Esophagus (tissue), 2 donors: ENCODE measurements at regions not wholly inside any gene's neighbourhood (a gene's known extent, or its start where the extent isn't known, plus 50 kb on each side); places are given as distances from the start of the nearest gene placed in this dataset.

ENCODE experiments used
- H3K27ac ChIP-seq, 2 donors: one replicate each; pipeline ENCODE4 v1.5.1; 2013; ENCODE audit warnings: low read depth in 2 of 2, mild to moderate bottlenecking in 2 of 2, inconsistent platforms in 1 of 2, low read length in 1 of 2, moderate library complexity in 1 of 2
- H3K27me3 ChIP-seq, 2 donors: one replicate each; pipeline ENCODE4 v1.6.1; 2013; ENCODE audit warnings: low read length in 2 of 2, control low read depth in 1 of 2, mild to moderate bottlenecking in 1 of 2; ENCODE audit not compliant: insufficient read depth in 2 of 2, control insufficient read depth in 1 of 2
- H3K36me3 ChIP-seq, 2 donors: one replicate each; pipeline ENCODE4 v1.6.1; 2013; ENCODE audit warnings: low read length in 1 of 2; ENCODE audit not compliant: control insufficient read depth in 2 of 2, insufficient read depth in 2 of 2
- H3K4me1 ChIP-seq, 2 donors: one replicate each; pipeline ENCODE4 v1.6.1; 2013; ENCODE audit warnings: low read length in 1 of 2; ENCODE audit not compliant: control insufficient read depth in 2 of 2, insufficient read depth in 2 of 2
- H3K4me3 ChIP-seq, 2 donors: one replicate each; pipeline ENCODE4 v1.5.1; 2013; ENCODE audit warnings: low read length in 2 of 2, mild to moderate bottlenecking in 2 of 2, low read depth in 1 of 2, moderate library complexity in 1 of 2
- H3K9me3 ChIP-seq, 2 donors: one replicate each; pipeline ENCODE4 v1.6.1; 2013; ENCODE audit warnings: mild to moderate bottlenecking in 2 of 2, low read depth in 1 of 2, low read length in 1 of 2, moderate library complexity in 1 of 2; ENCODE audit not compliant: control insufficient read depth in 2 of 2, insufficient read depth in 1 of 2
- WGBS, 2 donors: extraction: QIAGEN DNeasy Blood & Tissue Kit; methylation state at CpG; one replicate each; pipeline ENCODE4 v1.1.7; 2013; 5-methylcytosine and 5-hydroxymethylcytosine counted together
- donor health status: healthy with polysubstance abuse.
- donor health status: Bipolar disorder and iron deficiency.

DNA sequence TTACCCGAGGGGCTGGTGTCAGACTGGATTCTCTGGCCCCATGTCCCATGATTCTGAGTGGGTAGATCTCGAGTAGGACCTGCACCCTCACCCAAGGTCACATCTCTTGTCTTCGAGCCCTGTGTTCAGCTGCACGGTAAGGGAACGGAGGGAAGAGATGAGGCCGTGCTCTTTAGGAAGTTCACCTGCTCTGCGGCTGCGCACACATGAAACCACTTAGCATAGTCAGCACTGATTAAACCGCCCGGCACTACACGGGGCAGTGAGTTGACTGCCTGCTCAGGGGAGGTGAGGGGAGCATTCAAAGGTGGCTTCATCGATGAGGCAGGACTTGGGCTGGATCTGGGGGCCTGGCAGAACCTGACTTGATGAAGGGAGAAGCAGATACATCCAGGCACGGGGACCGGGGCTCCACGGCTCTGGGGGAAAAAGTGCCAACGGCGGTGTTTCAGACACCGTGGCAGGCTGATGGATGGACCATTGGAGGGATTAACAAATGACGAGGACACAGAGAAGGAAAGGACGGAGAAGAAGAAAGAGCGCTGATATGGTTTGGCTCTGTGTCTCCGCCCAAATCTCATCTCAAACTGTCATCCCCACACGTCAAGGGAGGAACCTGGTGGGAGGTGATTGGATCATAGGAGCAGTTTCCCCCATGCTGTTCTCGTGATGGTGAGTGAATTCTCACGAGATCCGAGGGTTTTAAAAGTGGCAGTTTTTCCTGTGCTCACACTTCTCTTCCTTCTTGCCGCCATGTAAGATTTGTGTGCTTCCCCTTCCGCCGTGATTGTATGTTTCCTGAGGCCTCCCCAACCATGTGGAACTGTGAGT, 248.6 kb downstream of the CYP26B1 start:
- Histone ChIP-seq H3K4me3 (no peak overlapping the region), H3K36me3 (no peaks in the 10 kb centered on the region), H3K9me3 (peaks cover 0 to 2% of the 10 kb centered on the region in 2 donors), H3K27me3 (peaks cover 0 to 2% of the 10 kb centered on the region in 2 donors), H3K27ac (no peak overlapping the region), H3K4me1 (no peaks in the 10 kb centered on the region)
- WGBS, 2 donors = 79 to 83% methylated on average over 29 of the region's 29 CpGs

GRCh38 chr2:71898375-71898774, 249.3 kb downstream of the CYP26B1 start:
- no peak overlapping the region for H3K27ac ChIP-seq
- H3K36me3 ChIP-seq = no peaks in the 10 kb centered on the region
- 91 to 93% methylated on average over 9 of the region's 9 CpGs for WGBS, 2 donors

GRCh38 chr2:71897836-71898235, 249.8 kb downstream of the CYP26B1 start:
- H3K4me1 ChIP-seq = no peaks in the 10 kb centered on the region
- no peaks in the 10 kb centered on the region for H3K36me3 ChIP-seq
- 81 to 84% methylated on average over 7 of the region's 7 CpGs for WGBS, 2 donors

More at GRCh38 chr2:71898375-71898774, 249.3 kb downstream of the CYP26B1 start:
- H3K27me3 ChIP-seq = peaks cover 0 to 2% of the 10 kb centered on the region in 2 donors
- peaks cover 0 to 2% of the 10 kb centered on the region in 2 donors for H3K9me3 ChIP-seq
- H3K4me3 ChIP-seq = no peak overlapping the region
- H3K4me1 ChIP-seq = no peaks in the 10 kb centered on the region

DNA sequence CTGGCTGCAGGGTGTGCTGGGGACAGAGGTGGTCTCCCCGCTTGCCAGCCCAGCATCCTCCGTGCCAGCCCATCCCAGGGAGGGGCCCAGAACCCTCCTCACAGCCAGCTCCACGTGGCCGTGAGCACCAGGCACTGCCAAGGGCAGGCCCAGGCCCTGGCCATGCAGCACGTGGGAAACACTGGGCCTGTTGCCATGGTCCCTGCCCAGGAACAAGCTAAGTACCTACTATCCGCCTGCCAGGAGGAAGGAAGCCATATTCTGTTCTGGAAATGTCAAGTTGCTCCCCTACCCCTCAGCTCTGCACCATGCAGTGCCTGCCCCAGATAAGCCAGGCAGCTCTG, 250.6 kb downstream of the CYP26B1 start:
- Histone ChIP-seq H3K36me3 (no peaks in the 10 kb centered on the region), H3K4me3 (no peak overlapping the region), H3K27ac (no peak overlapping the region), H3K4me1 (no peaks in the 10 kb centered on the region), H3K9me3 (peaks cover 0 to 2% of the 10 kb centered on the region in 2 donors), H3K27me3 (peaks cover 0 to 2% of the 10 kb centered on the region in 2 donors)
- 55 to 58% methylated on average over 5 to 6 of the region's 6 CpGs for WGBS, 2 donors

More at GRCh38 chr2:71897836-71898235, 249.8 kb downstream of the CYP26B1 start:
- Histone ChIP-seq H3K27me3 (peaks cover 0 to 2% of the 10 kb centered on the region in 2 donors), H3K27ac (no peak overlapping the region), H3K9me3 (peaks cover 0 to 2% of the 10 kb centered on the region in 2 donors), H3K4me3 (no peak overlapping the region)

GRCh38 chr2:71896385-71897136, 251.1 kb downstream of the CYP26B1 start:
- H3K9me3 ChIP-seq = peaks cover 0 to 2% of the 10 kb centered on the region in 2 donors
- no peak overlapping the region for H3K27ac ChIP-seq
- no peaks in the 10 kb centered on the region for H3K36me3 ChIP-seq
- 71 to 74% methylated on average over 9 of the region's 9 CpGs for WGBS, 2 donors
- H3K27me3 ChIP-seq = peaks cover 0 to 2% of the 10 kb centered on the region in 2 donors
- no peaks in the 10 kb centered on the region for H3K4me1 ChIP-seq
- no peak overlapping the region for H3K4me3 ChIP-seq

GRCh38 chr2:71895320-71896161, 252.1 kb downstream of the CYP26B1 start:
- no peaks in the 10 kb centered on the region for H3K36me3 ChIP-seq
- H3K4me3 ChIP-seq = no peak overlapping the region
- H3K27ac ChIP-seq = no peak overlapping the region
- no peaks in the 10 kb centered on the region for H3K9me3 ChIP-seq
- WGBS, 2 donors = 78 to 84% methylated on average over 10 of the region's 10 CpGs
- no peaks in the 10 kb centered on the region for H3K4me1 ChIP-seq
- H3K27me3 ChIP-seq = no peaks in the 10 kb centered on the region

DNA sequence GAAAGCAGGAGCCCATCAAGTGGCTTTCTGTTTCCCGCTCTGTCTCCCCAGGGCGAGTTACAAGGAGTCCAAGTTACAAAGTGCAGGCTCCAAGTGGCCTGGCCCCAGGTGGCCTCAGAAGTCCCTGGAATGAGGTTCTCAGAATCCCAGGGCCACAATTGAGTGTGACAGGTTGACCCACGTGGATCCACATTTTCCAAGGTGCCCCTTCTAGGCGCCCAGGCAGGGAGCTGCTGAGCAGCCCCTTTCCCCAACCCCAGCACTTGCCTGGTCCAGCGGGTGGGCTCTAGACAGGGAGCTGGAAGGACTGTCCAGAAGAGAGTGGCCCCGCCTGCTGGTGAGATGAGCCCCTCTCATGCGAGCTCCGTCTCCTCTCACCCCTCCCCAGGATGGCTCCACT, 253.4 kb downstream of the CYP26B1 start:
- no peak overlapping the region for H3K27ac ChIP-seq
- H3K4me3 ChIP-seq = no peak overlapping the region
- H3K4me1 ChIP-seq = no peaks in the 10 kb centered on the region
- no peaks in the 10 kb centered on the region for H3K9me3 ChIP-seq
- H3K36me3 ChIP-seq = no peaks in the 10 kb centered on the region
- H3K27me3 ChIP-seq = no peaks in the 10 kb centered on the region
- WGBS, 2 donors = 74 to 82% methylated on average over 8 of the region's 8 CpGs

GRCh38 chr2:71893646-71894045, 254.0 kb downstream of the CYP26B1 start:
- no peaks in the 10 kb centered on the region for H3K9me3 ChIP-seq
- no peak overlapping the region for H3K4me3 ChIP-seq
- no peak overlapping the region for H3K27ac ChIP-seq
- H3K4me1 ChIP-seq = no peaks in the 10 kb centered on the region
- H3K27me3 ChIP-seq = no peaks in the 10 kb centered on the region
- WGBS, 2 donors = 62 to 68% methylated on average over 13 of the region's 13 CpGs
- H3K36me3 ChIP-seq = no peaks in the 10 kb centered on the region

DNA sequence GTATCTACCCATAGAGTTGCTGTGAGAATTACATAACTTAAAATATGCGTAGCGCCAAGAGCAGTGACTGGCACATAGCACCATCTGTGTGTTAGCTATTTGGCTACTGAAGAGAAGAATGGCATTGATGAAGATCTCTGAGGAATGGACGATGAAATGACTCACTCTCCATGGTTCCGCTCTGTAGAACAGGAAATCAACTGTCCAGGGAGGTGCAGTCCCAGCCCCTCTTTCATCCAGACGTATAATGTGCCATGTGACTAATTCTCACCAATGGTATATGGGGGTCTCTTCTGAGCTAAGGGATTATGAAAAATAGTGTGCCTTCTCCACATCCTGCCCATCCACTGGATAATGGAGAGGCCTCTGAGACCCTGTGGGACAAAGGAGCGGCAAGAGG, 254.8 kb downstream of the CYP26B1 start:
- no peak overlapping the region for H3K27ac ChIP-seq
- no peaks in the 10 kb centered on the region for H3K4me1 ChIP-seq
- H3K4me3 ChIP-seq = no peak overlapping the region
- H3K27me3 ChIP-seq = no peaks in the 10 kb centered on the region
- WGBS, 2 donors = 82 to 84% methylated on average over 6 of the region's 6 CpGs
- H3K9me3 ChIP-seq = no peaks in the 10 kb centered on the region
- H3K36me3 ChIP-seq = no peaks in the 10 kb centered on the region
